OCI-LY7 (cell line): ENCODE measurements at regions not wholly inside any gene's neighbourhood (a gene's known extent, or its start where the extent isn't known, plus 50 kb on each side); places are given as distances from the start of the nearest gene placed in this dataset.

Source experiments
- CTCF ChIP-seq: fragments of 200-600 bp; sonication (generic); conservative IDR thresholded peaks from 2 replicates; pipeline ENCODE4 v1.5.1; 2014; ENCODE audit warnings: mild to moderate bottlenecking, antibody characterized with exemption, low read length, moderate library complexity, mixed read lengths
- EZH2phosphoT487 ChIP-seq: fragments of 200-600 bp; sonication (generic); IDR thresholded peaks from 2 replicates; pipeline ENCODE4 v1.6.1; 2018; ENCODE audit warnings: low read depth, borderline replicate concordance, mild to moderate bottlenecking, mixed run types, antibody characterized with exemption, low read length, moderate library complexity, mixed read lengths

DNA sequence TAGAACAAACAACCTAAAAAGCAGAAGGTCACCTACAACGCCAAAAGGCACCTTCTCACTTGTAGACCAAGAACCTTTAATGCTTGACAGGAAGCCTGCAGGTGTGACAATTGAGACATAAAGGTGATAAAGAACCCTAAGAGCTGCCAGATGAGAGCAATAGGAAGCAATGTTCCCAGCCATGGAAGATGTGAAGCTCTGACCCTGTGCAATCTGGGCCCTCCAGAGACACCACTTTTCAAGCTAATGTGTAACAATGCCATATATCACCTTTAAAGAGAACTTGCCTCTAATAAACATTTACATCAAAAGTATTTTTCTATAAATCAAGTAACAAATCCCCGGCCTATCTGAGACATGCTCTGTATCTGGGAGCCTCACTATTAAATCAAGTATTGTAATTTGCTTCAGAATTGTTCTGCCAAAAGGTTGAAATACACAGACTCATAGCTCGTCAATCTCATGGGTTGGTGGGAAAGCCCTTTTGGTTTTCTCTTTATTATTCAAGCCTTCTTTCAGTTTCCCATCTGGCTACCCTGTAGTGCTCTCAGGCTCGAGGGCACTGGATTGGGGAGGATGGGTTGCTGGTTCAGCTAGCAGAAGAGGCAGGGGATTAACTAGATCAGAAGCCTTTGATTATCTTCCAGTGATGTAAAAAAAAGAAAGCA lies 368.9 kb downstream of the BUD13 start:
- TF ChIP-seq CTCF (no peak), EZH2phosphoT487 (no peak)
